ENCODE measurements at regions not wholly inside any gene's neighbourhood (a gene's known extent, or its start where the extent isn't known, plus 50 kb on each side); places are given as distances from the start of the nearest gene placed in this dataset.

GRCh38 chr3:25257026-25257425, 171.0 kb upstream of the RARB start:
- no peak for DNase-seq (ENCODE audit: low read depth in 3 of 3, low spot score in 2 of 3)

- no peak for DNase-seq (ENCODE audit: low read depth in 3 of 3, low spot score in 2 of 3)
Measured at GRCh38 chr3:25259871-25260270, 168.2 kb upstream of the RARB start.

DNA sequence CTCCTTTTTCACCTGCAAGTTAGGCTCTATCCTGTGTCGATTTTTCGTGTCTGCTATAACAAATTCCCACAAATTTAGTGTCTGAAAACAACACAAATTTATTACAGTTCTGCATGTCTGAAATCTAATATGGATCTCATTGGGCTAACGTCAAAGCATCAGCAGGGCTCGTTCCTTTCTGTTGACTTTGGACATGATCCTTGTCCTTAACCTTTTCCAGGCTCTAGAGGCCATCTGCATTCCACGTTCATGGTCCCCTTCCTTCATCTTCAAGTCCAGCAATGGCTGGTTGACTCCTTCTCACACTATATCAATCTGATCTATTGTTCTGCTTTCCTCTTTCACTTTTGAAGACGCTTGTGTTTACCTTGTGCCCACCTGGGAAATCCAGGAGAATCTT, 165.7 kb upstream of the RARB start:
- no peak for DNase-seq (ENCODE audit: low read depth in 3 of 3, low spot score in 2 of 3)

DNA sequence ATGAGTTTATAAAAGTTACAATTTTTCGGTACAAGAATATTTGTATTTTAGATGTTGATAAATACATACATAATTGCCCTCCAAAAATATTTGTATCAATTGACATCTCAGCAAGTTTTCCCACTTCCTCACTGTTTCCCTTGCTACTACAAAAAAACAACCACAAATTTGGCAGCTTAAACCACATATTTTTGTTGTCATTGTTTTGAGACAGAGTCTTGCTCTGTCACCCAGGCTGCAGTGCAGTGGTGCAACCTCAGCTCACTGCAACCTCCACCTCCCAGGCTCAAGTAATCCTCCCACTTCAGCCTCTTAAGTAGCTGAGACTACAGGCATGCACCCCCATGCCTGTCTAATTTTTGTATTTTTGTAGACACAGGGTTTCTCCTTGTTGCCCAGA, 162.8 kb upstream of the RARB start:
- no peak for DNase-seq (ENCODE audit: low read depth in 3 of 3, low spot score in 2 of 3)

DNA sequence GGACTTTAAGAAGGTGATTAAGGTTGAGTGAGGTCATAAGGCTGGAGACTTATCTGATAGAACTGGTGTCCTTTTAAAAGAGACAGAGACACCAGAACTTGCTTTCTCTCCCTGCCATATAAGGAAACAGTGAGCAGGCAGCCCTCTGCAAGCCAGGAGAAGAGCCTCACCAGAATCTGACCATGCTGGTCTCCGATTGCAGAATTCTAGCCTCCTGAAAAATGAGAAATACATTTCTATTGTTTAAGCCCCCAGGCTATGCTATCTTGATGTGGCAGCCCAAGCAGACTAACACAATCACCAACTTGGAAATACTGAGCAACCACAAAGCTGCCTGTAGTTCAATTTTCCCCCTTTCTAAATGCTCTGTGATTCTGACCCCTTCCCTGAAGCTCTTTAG, 161.4 kb upstream of the RARB start:
- DNase-seq (ENCODE audit: low read depth in 3 of 3, low spot score in 2 of 3), result no peak

- DNase-seq (ENCODE audit: low read depth in 3 of 3, low spot score in 2 of 3), result no peak
Measured at GRCh38 chr3:25272090-25272489, 156.0 kb upstream of the RARB start.

- no peak for DNase-seq (ENCODE audit: low read depth in 3 of 3, low spot score in 2 of 3)
Measured at GRCh38 chr3:25273582-25274171, 154.4 kb upstream of the RARB start.

- DNase-seq (ENCODE audit: low read depth in 3 of 3, low spot score in 2 of 3), result no peak
Measured at GRCh38 chr3:25277503-25277902, 150.6 kb upstream of the RARB start.

DNA sequence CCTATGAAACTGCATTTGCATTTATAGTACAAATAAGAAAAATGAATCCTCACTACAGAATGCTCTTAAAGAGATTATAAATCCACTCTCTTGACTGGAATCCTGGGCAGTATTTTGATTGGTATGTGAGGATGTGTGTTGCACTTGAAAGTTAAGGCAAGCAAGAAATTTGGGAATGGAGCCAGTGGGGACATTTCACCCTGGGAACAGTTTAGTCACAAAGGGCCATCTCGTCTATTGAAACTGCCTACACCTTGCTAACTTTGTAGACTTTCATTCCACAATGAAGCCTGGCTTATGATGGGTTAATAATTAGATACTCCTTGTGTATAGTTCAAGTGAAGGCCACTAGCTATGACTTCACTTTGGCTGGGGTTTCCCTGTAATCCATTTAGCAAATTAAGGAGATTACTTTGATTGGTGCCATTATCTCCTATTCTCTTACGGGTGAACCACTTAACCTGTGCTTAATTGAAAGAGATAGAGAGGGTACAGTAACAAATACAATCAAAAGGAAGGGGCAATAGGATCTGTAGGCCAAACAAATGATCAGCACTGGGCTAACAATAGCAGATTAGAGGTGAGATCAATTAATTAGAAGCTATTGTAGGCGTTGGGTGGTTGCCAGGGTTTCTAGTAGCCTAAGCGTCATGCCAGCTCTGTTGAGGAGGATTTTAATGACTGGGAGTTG, 146.9 kb upstream of the RARB start:
- DNase-seq (ENCODE audit: low read depth in 3 of 3, low spot score in 2 of 3), result no peak

- DNase-seq (ENCODE audit: low read depth in 3 of 3, low spot score in 2 of 3), result no peak
Measured at GRCh38 chr3:25281732-25282126, 146.3 kb upstream of the RARB start.

GRCh38 chr3:25283613-25284012, 144.4 kb upstream of the RARB start:
- DNase-seq (ENCODE audit: low read depth in 3 of 3, low spot score in 2 of 3), result no peak

- DNase-seq (ENCODE audit: low read depth in 3 of 3, low spot score in 2 of 3), result no peak
Measured at GRCh38 chr3:25284249-25284648, 143.8 kb upstream of the RARB start.

DNA sequence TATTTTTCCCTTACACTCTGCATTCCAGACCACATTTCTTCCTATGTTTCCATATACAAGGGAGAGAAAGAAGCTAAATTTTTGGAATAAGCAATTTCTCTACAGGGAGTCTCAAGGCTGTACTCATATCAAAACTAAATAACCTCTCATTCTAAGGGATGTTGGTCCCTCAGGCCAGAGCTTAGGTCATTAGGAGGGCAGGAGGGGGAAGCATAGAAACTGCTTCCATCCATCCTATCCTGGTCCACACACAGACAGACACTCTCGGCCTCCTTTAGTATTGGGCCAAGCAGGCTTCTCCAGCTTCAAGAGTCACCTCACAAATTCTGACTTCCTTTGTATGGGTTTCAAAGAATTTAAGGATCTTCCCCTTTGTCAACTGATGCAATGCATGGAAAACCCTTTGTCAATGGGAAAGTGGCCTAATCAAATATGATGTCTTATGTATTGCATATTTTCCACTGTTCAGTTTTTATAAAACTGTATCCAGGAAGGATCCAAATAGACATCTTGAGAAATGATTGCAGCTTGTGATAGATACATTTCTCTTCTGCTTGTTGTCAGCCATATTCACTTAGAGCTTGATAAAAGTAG, 140.7 kb upstream of the RARB start:
- DNase-seq (ENCODE audit: low read depth in 3 of 3, low spot score in 2 of 3), result no peak

GRCh38 chr3:25288413-25288812, 139.7 kb upstream of the RARB start:
- DNase-seq (ENCODE audit: low read depth in 3 of 3, low spot score in 2 of 3), result no peak

DNA sequence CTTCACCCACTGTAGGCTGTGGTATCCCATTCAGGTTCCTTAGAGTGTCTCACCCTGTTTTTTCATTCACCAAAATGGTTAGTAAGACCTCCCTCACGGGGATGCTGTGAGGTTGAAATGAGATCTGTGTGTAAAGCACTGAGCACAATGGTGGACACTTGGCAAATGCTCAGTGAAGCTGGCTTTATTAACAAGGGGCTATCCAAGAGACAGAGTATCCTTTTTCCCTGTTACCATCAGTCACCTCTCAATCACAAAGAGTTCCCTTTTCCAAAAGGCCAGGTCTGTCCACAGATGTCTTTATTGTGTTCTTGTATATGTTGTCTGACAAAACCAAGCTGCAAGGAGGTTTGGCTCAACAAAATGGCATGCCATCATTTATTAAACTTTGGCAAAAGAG, 138.9 kb upstream of the RARB start:
- DNase-seq (ENCODE audit: low read depth in 3 of 3, low spot score in 2 of 3), result no peak

GRCh38 chr3:25289663-25290062, 138.4 kb upstream of the RARB start:
- no peak for DNase-seq (ENCODE audit: low read depth in 3 of 3, low spot score in 2 of 3)

- peak; percentile 29 to 41 (median 41) for DNase-seq (ENCODE audit: low read depth in 3 of 3, low spot score in 2 of 3)
Measured at GRCh38 chr3:25291481-25291905, 136.6 kb upstream of the RARB start.

DNA sequence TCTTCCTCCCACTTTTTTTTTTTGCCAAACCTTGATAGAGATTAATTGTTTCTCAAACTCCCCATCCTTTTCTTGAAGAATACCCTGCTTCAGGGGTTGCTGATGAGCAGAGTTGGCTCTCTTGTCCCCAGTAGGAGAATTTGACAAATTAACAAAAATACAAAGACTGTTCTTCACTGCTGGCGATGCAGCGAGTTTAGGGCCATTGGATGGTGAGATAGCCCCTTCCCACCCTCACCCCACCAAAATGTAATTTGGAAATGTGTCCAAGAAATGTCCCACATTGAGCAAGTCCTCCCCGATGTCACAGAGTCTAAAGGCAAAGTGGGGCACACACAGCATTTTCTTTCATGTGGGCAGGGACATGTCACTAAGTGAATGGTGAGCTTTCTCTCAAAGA, 136.0 kb upstream of the RARB start:
- no peak for DNase-seq (ENCODE audit: low read depth in 3 of 3, low spot score in 2 of 3)

DNA sequence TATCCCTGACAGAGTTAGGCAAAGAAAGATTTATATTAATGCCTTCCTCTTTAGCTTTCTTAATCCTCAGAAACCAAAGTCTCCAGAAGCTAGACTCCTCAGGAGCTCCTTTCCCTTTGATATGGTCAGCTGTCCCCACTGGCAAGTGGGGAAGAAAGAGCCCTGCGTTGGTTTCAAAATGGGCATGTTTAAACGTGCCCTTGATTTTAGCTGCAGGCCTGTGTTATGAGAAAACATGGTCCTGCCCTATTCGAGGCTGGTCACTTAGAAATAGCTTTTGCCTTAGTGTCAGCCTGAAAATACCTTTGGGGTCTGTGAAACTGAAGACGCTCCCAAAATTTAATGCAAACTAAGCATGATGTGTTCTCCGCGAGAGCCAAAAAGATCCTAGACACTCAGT, 135.5 kb upstream of the RARB start:
- no peak for DNase-seq (ENCODE audit: low read depth in 3 of 3, low spot score in 2 of 3)

DNA sequence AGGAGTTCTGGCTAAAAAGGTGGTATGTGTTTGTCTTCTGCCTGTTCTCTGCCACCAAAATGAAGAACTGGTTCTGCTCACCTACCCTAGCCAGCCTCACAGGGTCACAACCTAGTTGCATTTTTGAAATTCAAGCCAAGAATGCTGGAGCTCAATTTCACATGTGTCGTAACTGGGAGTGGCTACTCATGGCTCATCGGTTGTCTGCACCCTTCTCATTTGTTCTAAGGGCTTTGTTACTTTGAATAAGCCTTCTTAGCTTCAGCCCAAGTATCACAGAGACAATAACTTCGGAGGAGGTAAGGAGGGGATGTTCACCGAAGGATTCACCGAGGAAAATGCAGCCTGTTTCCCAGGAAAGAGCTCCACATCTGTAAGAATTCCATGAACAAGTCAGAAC, 134.3 kb upstream of the RARB start:
- DNase-seq (ENCODE audit: low read depth in 3 of 3, low spot score in 2 of 3), result peak in 1 of 3 donors; percentile 16

GRCh38 chr3:25294169-25294805, 133.8 kb upstream of the RARB start:
- DNase-seq (ENCODE audit: low read depth in 3 of 3, low spot score in 2 of 3), result no peak
